Stimulated activated memory B cell treated with anti-CD40 and anti-IgM and Interleukin-4, amounts not matched to agents 10 μg/mL and 1 μg/mL and 100 μg/mL, for 72 hours (primary cell): ENCODE measurements at regions not wholly inside any gene's neighbourhood (a gene's known extent, or its start where the extent isn't known, plus 50 kb on each side); places are given as distances from the start of the nearest gene placed in this dataset.

Source experiments
- ATAC-seq: fragments of 150-1000 bp; cut with Tn5 transposase; 2 replicates; pipeline ENCODE4 v1.10.0; 2021
- H3K27ac Mint-ChIP-seq: one replicate; pipeline ENCODE4 v1.8.0; 2022; ENCODE audit warnings: mild to moderate bottlenecking, mixed read lengths
- H3K27me3 Mint-ChIP-seq: one replicate; pipeline ENCODE4 v1.8.0; 2022; ENCODE audit warnings: mixed read lengths
- H3K36me3 Mint-ChIP-seq: one replicate; pipeline ENCODE4 v1.8.0; 2022; ENCODE audit warnings: mixed read lengths
- H3K4me1 Mint-ChIP-seq: one replicate; pipeline ENCODE4 v1.8.0; 2022; ENCODE audit warnings: mixed read lengths
- H3K4me3 Mint-ChIP-seq: one replicate; pipeline ENCODE4 v1.8.0; 2022; ENCODE audit warnings: mild to moderate bottlenecking, moderate library complexity, mixed read lengths
- H3K9me3 Mint-ChIP-seq: one replicate; pipeline ENCODE4 v1.8.0; 2022; ENCODE audit warnings: mixed read lengths

DNA sequence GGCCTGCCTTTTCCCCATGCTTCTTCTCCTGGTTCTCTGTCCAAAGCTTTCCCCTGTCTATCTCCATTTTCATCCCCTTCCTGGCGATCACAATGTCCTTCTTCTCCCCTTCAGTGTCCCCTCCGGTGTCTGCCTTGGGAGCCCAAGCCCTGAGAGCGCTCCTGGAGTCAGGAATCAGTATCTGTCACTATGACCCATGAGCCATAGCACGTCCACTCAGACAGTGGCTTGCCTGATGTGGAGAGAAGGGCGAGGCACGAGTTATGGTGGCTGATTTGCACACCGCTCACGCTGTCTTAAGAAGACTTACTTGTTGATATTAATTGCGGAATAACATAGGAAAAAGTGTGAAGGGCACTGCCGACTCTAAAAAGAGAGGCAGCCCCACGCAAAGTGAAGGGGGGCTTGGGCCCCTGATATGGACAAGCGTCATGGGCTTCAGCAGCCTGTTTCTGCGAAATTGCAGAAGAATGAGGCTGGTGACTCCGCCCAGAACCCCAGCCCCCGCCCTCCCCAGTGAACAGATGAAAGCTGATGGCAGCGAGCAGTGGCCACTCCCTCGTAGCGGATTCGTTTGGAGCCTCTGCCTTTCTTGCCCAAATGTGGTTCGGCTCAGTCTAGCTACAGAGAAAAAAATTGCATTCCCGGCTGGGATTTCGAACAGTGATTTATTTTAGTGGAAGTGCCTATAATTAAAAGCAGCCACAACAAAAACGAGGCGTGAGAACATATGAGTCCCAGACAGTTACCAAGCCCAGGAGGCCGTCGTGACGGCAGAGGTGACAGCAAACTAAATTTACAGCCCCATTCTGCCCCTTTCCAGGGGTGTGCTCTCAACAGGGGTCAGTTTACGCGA lies 149.8 kb downstream of the ICE1 start:
- Mint-ChIP-seq H3K27ac (no peak overlapping the region), H3K9me3 (no peaks in the 10 kb centered on the region), H3K4me3 (no peak overlapping the region), H3K36me3 (no peaks in the 10 kb centered on the region), H3K27me3 (peaks cover 30% of the 10 kb centered on the region), H3K4me1 (no peaks in the 10 kb centered on the region)
- no peak for ATAC-seq

GRCh38 chr5:5570646-5571045 lies 148.2 kb downstream of the ICE1 start:
- no peak for ATAC-seq
- no peak overlapping the region for H3K27ac Mint-ChIP-seq
- H3K27me3 Mint-ChIP-seq = peaks cover 30% of the 10 kb centered on the region
- H3K36me3 Mint-ChIP-seq = no peaks in the 10 kb centered on the region
- no peaks in the 10 kb centered on the region for H3K9me3 Mint-ChIP-seq
- H3K4me1 Mint-ChIP-seq = no peaks in the 10 kb centered on the region
- H3K4me3 Mint-ChIP-seq = no peak overlapping the region

DNA sequence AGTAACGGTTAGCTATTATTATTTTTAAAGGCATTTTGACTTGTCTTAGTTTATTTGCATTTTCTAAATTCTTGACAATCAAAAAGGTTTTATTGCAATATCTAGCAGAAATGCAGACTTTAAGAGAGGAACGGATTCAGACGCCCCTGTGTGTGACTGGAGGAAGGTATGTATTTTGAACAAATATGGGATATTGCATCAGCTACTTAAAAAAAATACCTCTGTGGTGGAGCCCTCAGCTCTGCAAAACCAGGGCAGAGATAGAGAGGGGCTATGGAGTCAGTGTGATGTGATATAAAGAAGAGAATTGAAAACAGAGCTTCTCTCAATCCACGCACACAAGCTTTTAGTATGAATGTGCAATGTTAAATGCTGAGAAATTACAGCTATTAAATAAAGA lies 142.4 kb downstream of the ICE1 start:
- H3K27ac Mint-ChIP-seq = no peak overlapping the region
- no peaks in the 10 kb centered on the region for H3K9me3 Mint-ChIP-seq
- peaks cover 43% of the 10 kb centered on the region for H3K27me3 Mint-ChIP-seq
- no peak for ATAC-seq
- peaks cover 4% of the 10 kb centered on the region for H3K4me1 Mint-ChIP-seq
- no peaks in the 10 kb centered on the region for H3K36me3 Mint-ChIP-seq
- no peak overlapping the region for H3K4me3 Mint-ChIP-seq

DNA sequence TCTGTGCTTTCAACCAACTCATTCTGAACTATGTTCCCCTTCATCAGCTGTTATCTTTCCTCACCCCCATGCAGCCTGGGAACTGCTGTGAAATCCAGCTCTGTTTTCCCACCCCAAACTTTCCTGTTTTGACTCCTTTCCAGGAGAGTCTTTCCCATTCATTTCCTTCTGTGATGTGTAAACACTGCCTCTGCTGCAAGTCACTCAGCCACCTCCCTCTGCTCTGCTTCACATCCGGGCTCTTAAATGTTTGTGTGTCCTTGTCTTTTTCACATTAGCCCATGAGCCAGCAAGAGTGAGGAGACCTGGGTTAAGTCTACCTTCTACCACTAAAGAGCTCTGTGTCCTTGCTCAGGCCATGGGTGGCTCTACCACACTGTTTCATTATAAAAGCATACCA lies 137.5 kb downstream of the ICE1 start:
- Mint-ChIP-seq H3K4me3 (no peak overlapping the region), H3K9me3 (no peaks in the 10 kb centered on the region), H3K27me3 (peaks cover 17% of the 10 kb centered on the region), H3K27ac (no peak overlapping the region), H3K4me1 (peaks cover 5% of the 10 kb centered on the region), H3K36me3 (peaks cover 1% of the 10 kb centered on the region)
- no peak for ATAC-seq

- Mint-ChIP-seq H3K9me3 (peaks cover 8% of the 10 kb centered on the region), H3K27me3 (peaks cover 17% of the 10 kb centered on the region), H3K36me3 (peaks cover 12% of the 10 kb centered on the region), H3K27ac (no peak overlapping the region), H3K4me1 (peaks cover 5% of the 10 kb centered on the region), H3K4me3 (no peak overlapping the region)
- no peak for ATAC-seq
These were observed 136.4 kb downstream of the ICE1 start for GRCh38 chr5:5558638-5559527.

GRCh38 chr5:5558102-5558501 lies 135.6 kb downstream of the ICE1 start:
- H3K27me3 Mint-ChIP-seq = peaks cover 17% of the 10 kb centered on the region
- peaks cover 8% of the 10 kb centered on the region for H3K9me3 Mint-ChIP-seq
- peaks cover 12% of the 10 kb centered on the region for H3K36me3 Mint-ChIP-seq
- no peak overlapping the region for H3K4me3 Mint-ChIP-seq
- H3K4me1 Mint-ChIP-seq = peaks cover 5% of the 10 kb centered on the region
- no peak for ATAC-seq
- H3K27ac Mint-ChIP-seq = no peak overlapping the region

GRCh38 chr5:5551499-5551898 lies 129.0 kb downstream of the ICE1 start:
- Mint-ChIP-seq H3K27me3 (peaks cover 12% of the 10 kb centered on the region), H3K9me3 (peaks cover 13% of the 10 kb centered on the region), H3K4me1 (no peaks in the 10 kb centered on the region), H3K36me3 (peaks cover 12% of the 10 kb centered on the region), H3K4me3 (no peak overlapping the region), H3K27ac (no peak overlapping the region)
- no peak for ATAC-seq

GRCh38 chr5:5546408-5546807 lies 123.9 kb downstream of the ICE1 start:
- no peak for ATAC-seq
- H3K4me1 Mint-ChIP-seq = no peaks in the 10 kb centered on the region
- peaks cover 5% of the 10 kb centered on the region for H3K9me3 Mint-ChIP-seq
- H3K27me3 Mint-ChIP-seq = peaks cover 17% of the 10 kb centered on the region
- H3K4me3 Mint-ChIP-seq = no peak overlapping the region
- H3K27ac Mint-ChIP-seq = no peak overlapping the region
- H3K36me3 Mint-ChIP-seq = no peaks in the 10 kb centered on the region

DNA sequence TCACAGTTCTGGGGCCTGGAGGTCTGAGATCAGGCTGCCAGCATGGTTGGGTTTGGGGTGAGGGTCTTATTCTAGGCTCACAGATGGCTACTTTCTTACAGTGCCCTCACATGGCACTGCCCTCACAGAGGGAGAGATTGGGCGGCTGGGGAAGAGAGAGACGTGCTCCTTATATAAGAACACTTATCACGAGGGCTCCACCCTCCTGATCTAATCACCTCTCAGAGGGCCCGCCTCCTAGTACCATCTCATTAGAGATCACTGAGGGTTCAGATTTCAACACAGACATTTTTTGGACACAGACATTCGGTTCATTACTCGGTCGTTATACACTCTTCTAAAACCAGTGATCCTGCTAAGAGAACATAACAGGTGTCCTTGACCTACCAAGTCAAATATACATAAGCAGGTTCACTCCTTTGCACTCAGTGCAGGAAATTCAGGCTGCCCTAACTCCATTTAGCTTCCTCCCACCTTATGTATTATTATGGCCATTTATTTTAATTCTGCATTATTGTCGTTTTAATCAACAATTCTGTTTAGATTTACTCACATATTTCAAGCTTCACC lies 121.7 kb downstream of the ICE1 start:
- Mint-ChIP-seq H3K27me3 (peaks cover 17% of the 10 kb centered on the region), H3K4me3 (no peak overlapping the region), H3K4me1 (no peaks in the 10 kb centered on the region), H3K9me3 (peaks cover 4% of the 10 kb centered on the region), H3K36me3 (no peaks in the 10 kb centered on the region), H3K27ac (no peak overlapping the region)
- no peak for ATAC-seq

- Mint-ChIP-seq H3K27ac (no peak overlapping the region), H3K4me1 (no peaks in the 10 kb centered on the region), H3K27me3 (peaks cover 14% of the 10 kb centered on the region), H3K4me3 (no peak overlapping the region), H3K9me3 (peaks cover 4% of the 10 kb centered on the region), H3K36me3 (no peaks in the 10 kb centered on the region)
- ATAC-seq = no peak
These were observed 120.2 kb downstream of the ICE1 start for GRCh38 chr5:5542654-5543053.

DNA sequence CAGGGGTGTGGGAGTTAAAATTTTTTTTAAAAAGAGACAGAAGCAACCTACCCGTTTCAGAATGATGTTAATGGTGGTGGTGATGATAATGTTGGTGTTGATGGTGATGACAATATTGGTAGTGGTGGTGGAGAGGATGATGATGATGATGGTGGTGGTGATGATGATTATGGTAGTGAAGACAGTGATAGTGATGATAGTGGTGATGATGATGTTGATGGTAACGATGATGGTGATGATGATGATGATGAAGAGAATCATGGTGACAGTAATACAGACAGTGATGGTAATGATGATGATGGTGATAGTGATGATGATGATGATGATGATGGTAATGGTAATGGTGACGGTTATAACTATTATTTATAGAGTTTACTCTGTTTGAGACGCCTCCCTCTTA lies 117.6 kb downstream of the ICE1 start:
- Mint-ChIP-seq H3K27ac (no peak overlapping the region), H3K4me1 (no peaks in the 10 kb centered on the region), H3K27me3 (no peaks in the 10 kb centered on the region), H3K36me3 (no peaks in the 10 kb centered on the region), H3K4me3 (no peak overlapping the region), H3K9me3 (peaks cover 4% of the 10 kb centered on the region)
- ATAC-seq = no peak
